Lower lobe of right lung (tissue), 2 donors: ENCODE measurements at regions not wholly inside any gene's neighbourhood (a gene's known extent, or its start where the extent isn't known, plus 50 kb on each side); places are given as distances from the start of the nearest gene placed in this dataset.
"Not testable (repeated sequence)": the region's sequence is repeated elsewhere in the genome, so short reads cannot be mapped to it uniquely, and the experiment has no call there.

Experiments
- ATAC-seq, 2 donors: fragments of 200-7000 bp; cut with Tn5 transposase; one replicate each; pipeline ENCODE4 v1.9.1; 2020 to 2022; ENCODE audit warnings: mild to moderate bottlenecking in 2 of 2, moderate library complexity in 2 of 2
- DNase-seq: peaks from one replicate; pipeline ENCODE4 v3.0.0-alpha.2; 2020
- H3K27ac ChIP-seq: fragments of 200-600 bp; one replicate; pipeline ENCODE4 v1.8.0; 2022
- H3K27me3 ChIP-seq: fragments of 200-600 bp; one replicate; pipeline ENCODE4 v1.8.0; 2022; ENCODE audit warnings: low read depth
- H3K36me3 ChIP-seq: fragments of 200-600 bp; one replicate; pipeline ENCODE4 v1.8.0; 2022; ENCODE audit warnings: mild to moderate bottlenecking
- H3K4me1 ChIP-seq: fragments of 200-600 bp; one replicate; pipeline ENCODE4 v1.8.0; 2022
- H3K4me3 ChIP-seq: fragments of 200-600 bp; one replicate; pipeline ENCODE4 v1.8.0; 2022; ENCODE audit warnings: mild to moderate bottlenecking
- H3K9me3 ChIP-seq: fragments of 200-600 bp; one replicate; pipeline ENCODE4 v1.8.0; 2022
- CTCF ChIP-seq: fragments of 200-600 bp; IDR thresholded peaks from one replicate; pipeline ENCODE4 v1.8.0; 2022; ENCODE audit warnings: antibody characterized with exemption, mild to moderate bottlenecking
- intact Hi-C: fragments of 100-400 bp; cut with DNase I; formaldehyde crosslinking; loops from one replicate; pipeline ENCODE4 v1.11.0; 2022
- donor health status: DM: no; HTN: yes; CAD: no; lungs with severe emphysema.

GRCh38 chr2:187037310-187037709 is 188.3 kb upstream of the ZSWIM2 start:
- TF ChIP-seq CTCF = no peak
- no peaks in the 10 kb centered on the region for H3K27me3 ChIP-seq
- H3K9me3 ChIP-seq = no peaks in the 10 kb centered on the region
- ATAC-seq (no peak), DNase-seq (no peak)
- intact Hi-C loops = no loop called here
- H3K36me3 ChIP-seq = no peaks in the 10 kb centered on the region
- H3K4me3 ChIP-seq = no peak overlapping the region
- no peaks in the 10 kb centered on the region for H3K4me1 ChIP-seq
- no peak overlapping the region for H3K27ac ChIP-seq

DNA sequence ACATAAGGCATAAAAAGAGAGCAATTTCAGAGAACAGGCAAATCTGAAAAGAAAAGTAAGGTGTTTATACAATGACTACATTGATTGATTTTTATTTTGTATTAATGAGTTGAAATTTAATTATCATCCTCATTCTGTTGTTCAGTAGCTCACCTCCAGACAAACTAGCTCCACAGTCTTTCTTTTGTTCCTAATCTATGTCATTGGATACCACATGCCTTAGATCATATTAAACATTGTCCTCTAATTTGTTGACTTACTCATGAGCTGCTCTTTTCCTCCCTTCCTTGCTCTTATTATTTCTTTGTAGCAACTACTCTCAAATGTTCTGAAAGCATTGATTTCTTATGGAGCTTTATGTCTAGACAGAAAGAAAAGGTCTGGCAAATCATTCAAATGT is 185.5 kb upstream of the ZSWIM2 start:
- no peaks in the 10 kb centered on the region for H3K27me3 ChIP-seq
- intact Hi-C loops = no loop called here
- no peak for ATAC-seq
- H3K9me3 ChIP-seq = no peaks in the 10 kb centered on the region
- no peaks in the 10 kb centered on the region for H3K4me1 ChIP-seq
- no peaks in the 10 kb centered on the region for H3K36me3 ChIP-seq
- no peak overlapping the region for H3K27ac ChIP-seq
- TF ChIP-seq CTCF = no peak
- H3K4me3 ChIP-seq = no peak overlapping the region
- no peak for DNase-seq

DNA sequence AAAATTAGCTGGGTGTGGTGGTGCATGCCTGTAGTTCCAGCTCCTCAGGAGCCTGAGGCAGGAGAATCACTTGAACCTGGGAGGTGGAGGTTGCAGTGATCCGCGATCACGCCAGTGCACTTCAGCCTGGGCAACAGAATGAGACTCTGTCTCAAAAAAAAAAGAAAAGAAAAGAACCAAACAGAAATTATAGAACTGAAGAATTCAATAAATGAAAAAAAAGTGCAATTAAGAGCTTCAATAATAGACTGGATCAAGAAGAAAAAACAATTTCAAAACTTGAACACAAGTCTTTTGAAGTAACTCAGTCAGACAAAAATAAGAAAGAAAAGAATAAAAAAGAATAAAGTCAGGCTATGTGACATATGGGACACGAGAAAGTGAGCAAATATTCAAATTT is 175.8 kb upstream of the ZSWIM2 start:
- Histone ChIP-seq H3K9me3 (peaks cover 13% of the 10 kb centered on the region), H3K36me3 (no peaks in the 10 kb centered on the region), H3K27me3 (no peaks in the 10 kb centered on the region), H3K4me1 (no peaks in the 10 kb centered on the region), H3K4me3 (no peak overlapping the region), H3K27ac (no peak overlapping the region)
- no peak for DNase-seq
- TF ChIP-seq CTCF = no peak
- no peak for ATAC-seq
- intact Hi-C loops = no loop called here

- H3K36me3 ChIP-seq, H3K27ac ChIP-seq, H3K27me3 ChIP-seq, H3K4me1 ChIP-seq, ATAC-seq, H3K4me3 ChIP-seq, DNase-seq, intact Hi-C loops: not testable (repeated sequence)
- H3K9me3 ChIP-seq = peaks cover 11% of the 10 kb centered on the region
Observed at GRCh38 chr2:187023996-187024395, 175.0 kb upstream of the ZSWIM2 start.

DNA sequence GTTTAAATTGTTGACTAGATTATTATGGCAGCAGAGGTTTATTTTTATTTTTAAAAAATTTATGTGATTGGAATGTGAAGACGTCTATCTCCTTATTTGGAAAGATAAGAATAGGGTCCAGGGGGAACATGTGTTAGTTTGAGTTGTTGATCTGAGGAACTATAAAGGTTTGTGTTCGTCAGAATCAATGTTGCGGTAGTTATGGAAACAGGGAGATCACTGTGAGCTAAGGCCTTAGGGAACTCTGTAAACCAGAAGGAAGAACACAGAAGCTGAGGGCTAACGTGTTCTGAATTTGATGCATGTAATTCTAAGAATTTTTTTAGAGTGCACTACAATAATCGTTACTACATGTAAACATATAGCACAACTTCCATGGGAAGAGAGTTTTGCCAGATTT is 168.5 kb upstream of the ZSWIM2 start:
- DNase-seq = no peak
- intact Hi-C loops = no loop called here
- TF ChIP-seq CTCF = no peak
- Histone ChIP-seq H3K4me1 (no peaks in the 10 kb centered on the region), H3K9me3 (no peaks in the 10 kb centered on the region), H3K27ac (no peak overlapping the region), H3K36me3 (no peaks in the 10 kb centered on the region), H3K27me3 (no peaks in the 10 kb centered on the region), H3K4me3 (no peak overlapping the region)
- no peak for ATAC-seq

- no peak for DNase-seq
- ATAC-seq = no peak
- Histone ChIP-seq H3K27ac (no peak overlapping the region), H3K4me3 (no peak overlapping the region), H3K4me1 (no peaks in the 10 kb centered on the region), H3K27me3 (no peaks in the 10 kb centered on the region), H3K9me3 (no peaks in the 10 kb centered on the region), H3K36me3 (no peaks in the 10 kb centered on the region)
- no peak for TF ChIP-seq CTCF
- intact Hi-C loops = no loop called here
Observed at GRCh38 chr2:187013058-187013457, 164.1 kb upstream of the ZSWIM2 start.
